ENCODE measurements at regions not wholly inside any gene's neighbourhood (a gene's known extent, or its start where the extent isn't known, plus 50 kb on each side); places are given as distances from the start of the nearest gene placed in this dataset.

- no peaks in the 10 kb centered on the region for H3K4me1 Mint-ChIP-seq (ENCODE audit: low read depth)
- no peaks in the 10 kb centered on the region for H3K27me3 Mint-ChIP-seq
- H3K4me3 Mint-ChIP-seq = no peak overlapping the region
- no peaks in the 10 kb centered on the region for H3K36me3 Mint-ChIP-seq (ENCODE audit: low read depth)
- H3K27ac Mint-ChIP-seq = no peak overlapping the region
- H3K9me3 Mint-ChIP-seq = no peaks in the 10 kb centered on the region
- intact Hi-C loops (cut with micrococcal nuclease) = no loop called here
Measured at GRCh38 chr4:114173968-114174367, 194.5 kb upstream of the ARSJ start.

DNA sequence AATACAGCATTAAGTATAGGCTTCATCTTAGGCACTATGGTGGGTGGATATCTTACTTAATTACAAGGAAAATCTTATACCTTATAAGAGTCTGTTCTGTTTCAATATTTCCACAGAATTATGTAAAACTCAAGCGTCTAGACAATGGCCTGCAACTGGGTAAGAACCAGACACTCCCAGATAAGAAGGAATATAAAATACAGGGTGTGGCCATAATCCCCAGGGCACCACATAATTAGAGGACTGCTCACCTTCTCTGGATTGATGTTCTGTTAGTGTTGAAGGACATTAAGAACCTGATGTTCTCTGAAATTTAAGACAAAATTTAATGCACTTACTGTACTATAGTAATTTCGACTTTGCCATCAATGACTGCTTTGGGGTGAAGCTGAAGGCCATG lies 198.2 kb upstream of the ARSJ start:
- intact Hi-C loops (cut with micrococcal nuclease) = no loop called here
- Mint-ChIP-seq H3K27ac (no peak overlapping the region), H3K4me3 (no peak overlapping the region), H3K27me3 (no peaks in the 10 kb centered on the region), H3K9me3 (peaks cover 9% of the 10 kb centered on the region), H3K4me1 (ENCODE audit: low read depth) (no peaks in the 10 kb centered on the region), H3K36me3 (ENCODE audit: low read depth) (no peaks in the 10 kb centered on the region)

DNA sequence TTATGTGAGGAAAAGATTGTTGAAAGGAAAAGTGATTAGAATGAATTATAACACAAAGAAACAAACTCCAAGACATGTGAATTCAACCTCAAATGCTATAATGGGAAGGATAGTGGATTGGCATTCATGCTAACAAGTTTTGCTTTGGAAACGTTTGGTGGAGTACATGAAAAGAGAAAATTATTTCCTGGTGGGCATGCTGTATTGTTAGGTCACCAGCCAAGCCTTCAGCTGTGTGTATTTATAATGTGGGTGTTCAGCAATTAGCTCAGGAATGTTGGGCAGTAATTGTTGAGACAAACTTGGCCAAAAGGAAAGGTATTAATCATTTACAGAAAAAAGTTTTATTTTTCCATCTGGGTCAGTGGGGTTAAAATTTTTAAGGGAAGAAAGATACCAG lies 198.9 kb upstream of the ARSJ start:
- no peaks in the 10 kb centered on the region for H3K36me3 Mint-ChIP-seq (ENCODE audit: low read depth)
- H3K9me3 Mint-ChIP-seq = peaks cover 14% of the 10 kb centered on the region
- H3K4me1 Mint-ChIP-seq (ENCODE audit: low read depth) = no peaks in the 10 kb centered on the region
- intact Hi-C loops (cut with micrococcal nuclease) = no loop called here
- H3K4me3 Mint-ChIP-seq = no peak overlapping the region
- no peak overlapping the region for H3K27ac Mint-ChIP-seq
- H3K27me3 Mint-ChIP-seq = no peaks in the 10 kb centered on the region

- no peaks in the 10 kb centered on the region for H3K4me1 Mint-ChIP-seq (ENCODE audit: low read depth)
- H3K4me3 Mint-ChIP-seq = no peak overlapping the region
- H3K36me3 Mint-ChIP-seq (ENCODE audit: low read depth) = no peaks in the 10 kb centered on the region
- H3K27me3 Mint-ChIP-seq = no peaks in the 10 kb centered on the region
- H3K27ac Mint-ChIP-seq = no peak overlapping the region
- intact Hi-C loops (cut with micrococcal nuclease) = no loop called here
- H3K9me3 Mint-ChIP-seq = peaks cover 14% of the 10 kb centered on the region
Measured at GRCh38 chr4:114180481-114180880, 201.0 kb upstream of the ARSJ start.

- no peaks in the 10 kb centered on the region for H3K27me3 Mint-ChIP-seq
- H3K9me3 Mint-ChIP-seq = peaks cover 14% of the 10 kb centered on the region
- no peaks in the 10 kb centered on the region for H3K4me1 Mint-ChIP-seq (ENCODE audit: low read depth)
- no peak overlapping the region for H3K4me3 Mint-ChIP-seq
- no peak overlapping the region for H3K27ac Mint-ChIP-seq
- no peaks in the 10 kb centered on the region for H3K36me3 Mint-ChIP-seq (ENCODE audit: low read depth)
- intact Hi-C loops (cut with micrococcal nuclease) = no loop called here
Measured at GRCh38 chr4:114184901-114185300, 205.5 kb upstream of the ARSJ start.

- no peak overlapping the region for H3K27ac Mint-ChIP-seq
- no peaks in the 10 kb centered on the region for H3K36me3 Mint-ChIP-seq (ENCODE audit: low read depth)
- no peak overlapping the region for H3K4me3 Mint-ChIP-seq
- H3K9me3 Mint-ChIP-seq = peaks cover 6% of the 10 kb centered on the region
- H3K4me1 Mint-ChIP-seq (ENCODE audit: low read depth) = no peaks in the 10 kb centered on the region
- intact Hi-C loops (cut with micrococcal nuclease) = no loop called here
- no peaks in the 10 kb centered on the region for H3K27me3 Mint-ChIP-seq
Measured at GRCh38 chr4:114187592-114187991, 208.1 kb upstream of the ARSJ start.

GRCh38 chr4:114191496-114191895 lies 212.0 kb upstream of the ARSJ start:
- H3K4me1 Mint-ChIP-seq (ENCODE audit: low read depth) = no peaks in the 10 kb centered on the region
- H3K27ac Mint-ChIP-seq = no peak overlapping the region
- intact Hi-C loops (cut with micrococcal nuclease) = no loop called here
- no peaks in the 10 kb centered on the region for H3K9me3 Mint-ChIP-seq
- no peak overlapping the region for H3K4me3 Mint-ChIP-seq
- H3K27me3 Mint-ChIP-seq = no peaks in the 10 kb centered on the region
- H3K36me3 Mint-ChIP-seq (ENCODE audit: low read depth) = no peaks in the 10 kb centered on the region

DNA sequence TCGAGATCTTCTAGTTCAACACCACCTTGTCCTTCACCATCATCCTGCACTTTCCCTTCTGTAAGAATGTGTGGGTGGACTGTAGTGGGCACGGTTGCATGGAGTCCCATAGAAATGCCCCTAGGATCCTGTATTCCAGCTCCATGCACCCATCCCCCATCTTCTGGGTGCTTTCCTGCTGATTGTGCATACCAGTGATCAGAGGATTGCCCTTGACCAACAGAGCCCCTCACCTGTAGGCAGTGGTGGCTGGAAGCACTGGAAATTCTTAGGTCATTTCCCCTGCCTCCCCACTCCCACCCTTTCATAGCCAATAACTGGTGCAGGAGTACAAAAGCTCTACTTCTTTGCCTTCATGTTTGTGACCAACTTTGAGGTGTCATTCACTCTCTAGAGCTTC lies 213.4 kb upstream of the ARSJ start:
- Mint-ChIP-seq H3K4me1 (ENCODE audit: low read depth) (no peaks in the 10 kb centered on the region), H3K4me3 (no peak overlapping the region), H3K27me3 (no peaks in the 10 kb centered on the region), H3K27ac (no peak overlapping the region), H3K36me3 (ENCODE audit: low read depth) (no peaks in the 10 kb centered on the region), H3K9me3 (no peaks in the 10 kb centered on the region)
- intact Hi-C loops (cut with micrococcal nuclease) = no loop called here

DNA sequence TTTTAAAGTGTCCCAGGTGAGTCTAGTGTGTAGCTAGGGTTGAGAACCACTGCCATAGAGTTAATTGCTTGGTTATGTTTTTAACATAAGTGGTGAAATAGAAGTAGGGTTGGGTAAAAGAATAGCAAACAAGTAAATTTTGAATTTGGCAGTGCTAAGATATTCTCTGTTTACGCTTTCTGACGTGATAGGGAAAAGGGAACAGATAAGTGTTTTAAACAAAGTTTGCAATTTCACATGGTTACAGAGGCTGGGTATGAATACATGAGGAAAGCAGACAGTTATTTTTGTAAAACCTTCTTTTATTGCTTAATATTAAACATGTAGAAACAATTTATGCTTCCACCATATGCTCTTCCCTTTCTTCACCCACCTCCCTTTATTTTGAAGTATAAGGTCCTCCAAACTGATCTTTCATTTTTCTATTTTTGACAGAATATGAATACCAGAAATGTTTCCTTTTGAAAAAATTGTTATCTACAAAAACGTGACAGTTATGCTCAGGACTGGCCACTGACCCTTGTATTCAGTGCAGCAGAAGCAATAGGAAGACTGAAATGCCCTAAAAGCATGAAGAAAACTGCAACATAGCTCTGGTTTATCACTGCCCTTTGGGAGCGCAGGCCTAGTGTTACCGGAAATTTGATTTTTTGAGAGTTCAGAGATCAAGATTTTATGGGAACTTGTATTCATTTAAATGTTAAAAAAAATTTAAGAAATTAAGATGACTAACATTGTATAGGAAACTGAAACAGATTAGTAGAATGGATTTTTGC lies 214.4 kb upstream of the ARSJ start:
- intact Hi-C loops (cut with micrococcal nuclease) = no loop called here
- Mint-ChIP-seq H3K27me3 (no peaks in the 10 kb centered on the region), H3K36me3 (ENCODE audit: low read depth) (no peaks in the 10 kb centered on the region), H3K4me1 (ENCODE audit: low read depth) (no peaks in the 10 kb centered on the region), H3K4me3 (no peak overlapping the region), H3K9me3 (peaks cover 2% of the 10 kb centered on the region), H3K27ac (no peak overlapping the region)

GRCh38 chr4:114196606-114197005 lies 217.2 kb upstream of the ARSJ start:
- intact Hi-C loops (cut with micrococcal nuclease) = no loop called here
- H3K36me3 Mint-ChIP-seq (ENCODE audit: low read depth) = no peaks in the 10 kb centered on the region
- no peak overlapping the region for H3K4me3 Mint-ChIP-seq
- H3K9me3 Mint-ChIP-seq = peaks cover 12% of the 10 kb centered on the region
- H3K27me3 Mint-ChIP-seq = no peaks in the 10 kb centered on the region
- H3K27ac Mint-ChIP-seq = no peak overlapping the region
- H3K4me1 Mint-ChIP-seq (ENCODE audit: low read depth) = no peaks in the 10 kb centered on the region

GRCh38 chr4:114200026-114200425 lies 220.6 kb upstream of the ARSJ start:
- H3K27ac Mint-ChIP-seq = no peak overlapping the region
- no peak overlapping the region for H3K4me3 Mint-ChIP-seq
- no peaks in the 10 kb centered on the region for H3K36me3 Mint-ChIP-seq (ENCODE audit: low read depth)
- no peaks in the 10 kb centered on the region for H3K4me1 Mint-ChIP-seq (ENCODE audit: low read depth)
- H3K9me3 Mint-ChIP-seq = peaks cover 12% of the 10 kb centered on the region
- H3K27me3 Mint-ChIP-seq = no peaks in the 10 kb centered on the region
- intact Hi-C loops (cut with micrococcal nuclease) = no loop called here

- no peaks in the 10 kb centered on the region for H3K36me3 Mint-ChIP-seq (ENCODE audit: low read depth)
- no peaks in the 10 kb centered on the region for H3K4me1 Mint-ChIP-seq (ENCODE audit: low read depth)
- H3K4me3 Mint-ChIP-seq = no peak overlapping the region
- no peaks in the 10 kb centered on the region for H3K27me3 Mint-ChIP-seq
- H3K9me3 Mint-ChIP-seq = no peaks in the 10 kb centered on the region
- intact Hi-C loops (cut with micrococcal nuclease) = no loop called here
- H3K27ac Mint-ChIP-seq = no peak overlapping the region
Measured at GRCh38 chr4:114205261-114205660, 225.8 kb upstream of the ARSJ start.

GRCh38 chr4:114208574-114209151 lies 229.2 kb upstream of the ARSJ start:
- no peaks in the 10 kb centered on the region for H3K4me1 Mint-ChIP-seq (ENCODE audit: low read depth)
- intact Hi-C loops (cut with micrococcal nuclease) = no loop called here
- H3K27me3 Mint-ChIP-seq = no peaks in the 10 kb centered on the region
- H3K9me3 Mint-ChIP-seq = no peaks in the 10 kb centered on the region
- H3K4me3 Mint-ChIP-seq = no peak overlapping the region
- H3K36me3 Mint-ChIP-seq (ENCODE audit: low read depth) = no peaks in the 10 kb centered on the region
- no peak overlapping the region for H3K27ac Mint-ChIP-seq

GRCh38 chr4:114209584-114209983 lies 230.1 kb upstream of the ARSJ start:
- no peaks in the 10 kb centered on the region for H3K9me3 Mint-ChIP-seq
- H3K27ac Mint-ChIP-seq = no peak overlapping the region
- H3K4me1 Mint-ChIP-seq (ENCODE audit: low read depth) = no peaks in the 10 kb centered on the region
- no peaks in the 10 kb centered on the region for H3K27me3 Mint-ChIP-seq
- no peak overlapping the region for H3K4me3 Mint-ChIP-seq
- H3K36me3 Mint-ChIP-seq (ENCODE audit: low read depth) = no peaks in the 10 kb centered on the region
- intact Hi-C loops (cut with micrococcal nuclease) = no loop called here

DNA sequence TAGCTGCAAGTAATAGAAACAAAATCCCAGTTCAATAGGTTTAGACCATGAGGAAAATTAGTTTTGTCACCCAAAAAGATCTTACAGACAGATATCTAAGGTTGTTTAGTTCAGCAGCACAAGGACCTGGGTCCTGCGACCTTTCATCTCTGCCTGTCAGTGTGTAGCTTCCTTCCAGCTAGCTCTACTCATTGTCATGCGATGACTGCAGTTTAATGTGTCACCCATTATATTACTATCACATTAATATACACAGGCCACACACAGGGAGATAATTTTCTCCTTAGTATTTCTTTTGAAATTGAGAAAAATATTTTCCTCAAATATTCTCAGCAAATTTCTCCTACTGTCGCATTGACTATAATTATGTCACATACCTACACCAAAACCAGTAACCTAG lies 232.1 kb upstream of the ARSJ start:
- Mint-ChIP-seq H3K9me3 (peaks cover 2% of the 10 kb centered on the region), H3K27ac (no peak overlapping the region), H3K4me3 (no peak overlapping the region), H3K4me1 (ENCODE audit: low read depth) (no peaks in the 10 kb centered on the region), H3K36me3 (ENCODE audit: low read depth) (no peaks in the 10 kb centered on the region), H3K27me3 (no peaks in the 10 kb centered on the region)
- intact Hi-C loops (cut with micrococcal nuclease) = no loop called here
